IPS DF 6.9 (cell line): ENCODE measurements at regions not wholly inside any gene's neighbourhood (a gene's known extent, or its start where the extent isn't known, plus 50 kb on each side); places are given as distances from the start of the nearest gene placed in this dataset.

Source experiments
- DNase-seq: peaks from one replicate; pipeline ENCODE4 v3.0.0-alpha.2; 2013; ENCODE audit warnings: low read depth, low spot score
- H3K27ac ChIP-seq: one replicate; pipeline ENCODE4 v1.5.1; 2013; ENCODE audit warnings: low read length, control low read depth
- H3K27me3 ChIP-seq: 2 replicates; pipeline ENCODE4 v1.6.1; 2013; ENCODE audit warnings: mild to moderate bottlenecking, low read length; ENCODE audit not compliant: control insufficient read depth, insufficient read depth
- H3K36me3 ChIP-seq: 2 replicates; pipeline ENCODE4 v1.6.1; 2013; ENCODE audit warnings: low read length; ENCODE audit not compliant: control insufficient read depth, insufficient read depth
- H3K4me1 ChIP-seq: 2 replicates; pipeline ENCODE4 v1.6.1; 2013; ENCODE audit warnings: low read length; ENCODE audit not compliant: control insufficient read depth, insufficient read depth
- H3K4me3 ChIP-seq: 2 replicates; pipeline ENCODE4 v1.5.1; 2013; ENCODE audit warnings: mild to moderate bottlenecking, low read length
- H3K9me3 ChIP-seq: 2 replicates; pipeline ENCODE4 v1.6.1; 2013; ENCODE audit warnings: low read length, inconsistent platforms; ENCODE audit not compliant: control insufficient read depth, insufficient read depth
- WGBS: extraction: QIAGEN DNeasy Blood & Tissue Kit; methylation state at CpG from one replicate; pipeline ENCODE4 v1.1.7; 2013; ENCODE audit warnings: mixed read lengths, missing lambda C conversion rate; ENCODE audit not compliant: insufficient read length, insufficient coverage; 5-methylcytosine and 5-hydroxymethylcytosine counted together

GRCh38 chr11:127345819-127346459 lies 345.4 kb upstream of the KIRREL3 start:
- no peaks in the 10 kb centered on the region for H3K4me1 ChIP-seq
- DNase-seq: no peak
- H3K27me3 ChIP-seq: no peaks in the 10 kb centered on the region
- no peak overlapping the region for H3K27ac ChIP-seq
- no CpG with 5 or more reads among the region's 12 CpGs for WGBS
- peaks cover 1% of the 10 kb centered on the region; the same call in 1 of the 2 replicates for H3K9me3 ChIP-seq
- no peaks in the 10 kb centered on the region for H3K36me3 ChIP-seq
- no peak overlapping the region for H3K4me3 ChIP-seq

GRCh38 chr11:127340438-127340837 lies 339.9 kb upstream of the KIRREL3 start:
- Histone ChIP-seq H3K4me1 (no peaks in the 10 kb centered on the region), H3K27me3 (no peaks in the 10 kb centered on the region), H3K27ac (no peak overlapping the region), H3K4me3 (no peak overlapping the region), H3K36me3 (no peaks in the 10 kb centered on the region), H3K9me3 (no peaks in the 10 kb centered on the region)
- DNase-seq: no peak
- WGBS: no CpG with 5 or more reads among the region's 1 CpG

- H3K4me3 ChIP-seq: no peak overlapping the region
- DNase-seq: no peak
- no peaks in the 10 kb centered on the region for H3K27me3 ChIP-seq
- no peaks in the 10 kb centered on the region for H3K36me3 ChIP-seq
- WGBS: no CpG with 5 or more reads among the region's 1 CpG
- no peaks in the 10 kb centered on the region for H3K4me1 ChIP-seq
- no peak overlapping the region for H3K27ac ChIP-seq
- no peaks in the 10 kb centered on the region for H3K9me3 ChIP-seq
These were observed 338.8 kb upstream of the KIRREL3 start for GRCh38 chr11:127339376-127339775.

GRCh38 chr11:127338380-127339259 lies 338.1 kb upstream of the KIRREL3 start:
- WGBS: no CpG with 5 or more reads among the region's 6 CpGs
- Histone ChIP-seq H3K9me3 (no peaks in the 10 kb centered on the region), H3K27ac (no peak overlapping the region), H3K4me3 (no peak overlapping the region), H3K4me1 (no peaks in the 10 kb centered on the region), H3K36me3 (no peaks in the 10 kb centered on the region), H3K27me3 (no peaks in the 10 kb centered on the region)
- DNase-seq: no peak

- no peaks in the 10 kb centered on the region for H3K36me3 ChIP-seq
- DNase-seq: no peak
- H3K27ac ChIP-seq: no peak overlapping the region
- H3K27me3 ChIP-seq: no peaks in the 10 kb centered on the region
- no CpG with 5 or more reads among the region's 1 CpG for WGBS
- no peaks in the 10 kb centered on the region for H3K4me1 ChIP-seq
- H3K4me3 ChIP-seq: no peak overlapping the region
- H3K9me3 ChIP-seq: no peaks in the 10 kb centered on the region
These were observed 333.9 kb upstream of the KIRREL3 start for GRCh38 chr11:127334466-127334865.

- Histone ChIP-seq H3K4me1 (no peaks in the 10 kb centered on the region), H3K27ac (no peak overlapping the region), H3K27me3 (no peaks in the 10 kb centered on the region), H3K4me3 (no peak overlapping the region), H3K9me3 (no peaks in the 10 kb centered on the region), H3K36me3 (no peaks in the 10 kb centered on the region)
- no peak for DNase-seq
- WGBS: 100% methylated on average over 1 of the region's 2 CpGs
These were observed 332.3 kb upstream of the KIRREL3 start for GRCh38 chr11:127332896-127333295.

- Histone ChIP-seq H3K36me3 (no peaks in the 10 kb centered on the region), H3K27me3 (no peaks in the 10 kb centered on the region), H3K4me1 (no peaks in the 10 kb centered on the region), H3K9me3 (no peaks in the 10 kb centered on the region), H3K27ac (no peak overlapping the region), H3K4me3 (no peak overlapping the region)
- DNase-seq: no peak
- WGBS: no CpG with 5 or more reads among the region's 3 CpGs
These were observed 329.5 kb upstream of the KIRREL3 start for GRCh38 chr11:127330044-127330443.

GRCh38 chr11:127308291-127308690 lies 307.7 kb upstream of the KIRREL3 start:
- no peaks in the 10 kb centered on the region for H3K9me3 ChIP-seq
- H3K4me1 ChIP-seq: peaks cover 3% of the 10 kb centered on the region; the same call in 1 of the 2 replicates
- no peaks in the 10 kb centered on the region for H3K36me3 ChIP-seq
- H3K4me3 ChIP-seq: no peak overlapping the region
- DNase-seq: no peak
- no peaks in the 10 kb centered on the region for H3K27me3 ChIP-seq
- H3K27ac ChIP-seq: no peak overlapping the region
- WGBS: no CpG with 5 or more reads among the region's 2 CpGs

- no peak overlapping the region for H3K4me3 ChIP-seq
- H3K36me3 ChIP-seq: no peaks in the 10 kb centered on the region
- DNase-seq: no peak
- H3K9me3 ChIP-seq: no peaks in the 10 kb centered on the region
- H3K4me1 ChIP-seq: peaks cover 3% of the 10 kb centered on the region; the same call in 1 of the 2 replicates
- H3K27me3 ChIP-seq: no peaks in the 10 kb centered on the region
- whole genome bisulfite sequencing: no CpG with 5 or more reads among the region's 5 CpGs
- H3K27ac ChIP-seq: no peak overlapping the region
These were observed 307.1 kb upstream of the KIRREL3 start for GRCh38 chr11:127307700-127308099.

GRCh38 chr11:127304634-127305033 lies 304.1 kb upstream of the KIRREL3 start:
- Histone ChIP-seq H3K27ac (no peak overlapping the region), H3K4me3 (no peak overlapping the region), H3K9me3 (no peaks in the 10 kb centered on the region), H3K36me3 (no peaks in the 10 kb centered on the region), H3K27me3 (no peaks in the 10 kb centered on the region), H3K4me1 (peaks cover 3% of the 10 kb centered on the region; the same call in 1 of the 2 replicates)
- WGBS: no CpG with 5 or more reads among the region's 3 CpGs
- no peak for DNase-seq
